ENCODE measurements at regions not wholly inside any gene's neighbourhood (a gene's known extent, or its start where the extent isn't known, plus 50 kb on each side); places are given as distances from the start of the nearest gene placed in this dataset.

GRCh38 chr2:18104595-18105224 is 226.2 kb downstream of the KCNS3 start:
- Histone ChIP-seq H3K27me3 (ENCODE audit: insufficient read depth, low read length) (peaks cover 10% of the 10 kb centered on the region; the same call in 1 of the 2 replicates), H3K36me3 (ENCODE audit: insufficient read depth, low read length) (no peaks in the 10 kb centered on the region), H2AFZ (ENCODE audit: low read length, unreplicated experiment) (no peak overlapping the region), H3K4me1 (ENCODE audit: control insufficient read depth, insufficient read depth, low read length, unreplicated experiment) (no peaks in the 10 kb centered on the region), H3K79me2 (ENCODE audit: control insufficient read depth, insufficient read depth, low read length, unreplicated experiment) (no peaks in the 10 kb centered on the region), H3K27ac (ENCODE audit: low read depth, low read length) (no peak overlapping the region), H3K4me3 (ENCODE audit: low read depth, low read length) (no peak overlapping the region)

- H2AFZ ChIP-seq (ENCODE audit: low read length, unreplicated experiment) = no peak overlapping the region
- no peaks in the 10 kb centered on the region for H3K36me3 ChIP-seq (ENCODE audit: insufficient read depth, low read length)
- H3K4me1 ChIP-seq (ENCODE audit: control insufficient read depth, insufficient read depth, low read length, unreplicated experiment) = no peaks in the 10 kb centered on the region
- H3K4me3 ChIP-seq (ENCODE audit: low read depth, low read length) = no peak overlapping the region
- H3K27ac ChIP-seq (ENCODE audit: low read depth, low read length) = no peak overlapping the region
- H3K79me2 ChIP-seq (ENCODE audit: control insufficient read depth, insufficient read depth, low read length, unreplicated experiment) = no peaks in the 10 kb centered on the region
- H3K27me3 ChIP-seq (ENCODE audit: insufficient read depth, low read length) = peaks cover 4% of the 10 kb centered on the region; the same call in 1 of the 2 replicates
Observed at GRCh38 chr2:18096836-18097405, 218.5 kb downstream of the KCNS3 start.

GRCh38 chr2:18094277-18094676 is 215.8 kb downstream of the KCNS3 start:
- Histone ChIP-seq H3K79me2 (ENCODE audit: control insufficient read depth, insufficient read depth, low read length, unreplicated experiment) (no peaks in the 10 kb centered on the region), H3K4me3 (ENCODE audit: low read depth, low read length) (no peak overlapping the region), H3K4me1 (ENCODE audit: control insufficient read depth, insufficient read depth, low read length, unreplicated experiment) (no peaks in the 10 kb centered on the region), H3K27me3 (ENCODE audit: insufficient read depth, low read length) (no peaks in the 10 kb centered on the region), H2AFZ (ENCODE audit: low read length, unreplicated experiment) (no peak overlapping the region), H3K36me3 (ENCODE audit: insufficient read depth, low read length) (no peaks in the 10 kb centered on the region), H3K27ac (ENCODE audit: low read depth, low read length) (no peak overlapping the region)

GRCh38 chr2:18093196-18093595 is 214.7 kb downstream of the KCNS3 start:
- Histone ChIP-seq H3K27ac (ENCODE audit: low read depth, low read length) (no peak overlapping the region), H3K79me2 (ENCODE audit: control insufficient read depth, insufficient read depth, low read length, unreplicated experiment) (no peaks in the 10 kb centered on the region), H3K36me3 (ENCODE audit: insufficient read depth, low read length) (no peaks in the 10 kb centered on the region), H3K27me3 (ENCODE audit: insufficient read depth, low read length) (no peaks in the 10 kb centered on the region), H3K4me3 (ENCODE audit: low read depth, low read length) (no peak overlapping the region), H2AFZ (ENCODE audit: low read length, unreplicated experiment) (no peak overlapping the region), H3K4me1 (ENCODE audit: control insufficient read depth, insufficient read depth, low read length, unreplicated experiment) (no peaks in the 10 kb centered on the region)

GRCh38 chr2:18092760-18093159 is 214.3 kb downstream of the KCNS3 start:
- Histone ChIP-seq H3K4me1 (ENCODE audit: control insufficient read depth, insufficient read depth, low read length, unreplicated experiment) (no peaks in the 10 kb centered on the region), H3K27ac (ENCODE audit: low read depth, low read length) (no peak overlapping the region), H3K27me3 (ENCODE audit: insufficient read depth, low read length) (no peaks in the 10 kb centered on the region), H3K79me2 (ENCODE audit: control insufficient read depth, insufficient read depth, low read length, unreplicated experiment) (no peaks in the 10 kb centered on the region), H2AFZ (ENCODE audit: low read length, unreplicated experiment) (no peak overlapping the region), H3K36me3 (ENCODE audit: insufficient read depth, low read length) (no peaks in the 10 kb centered on the region), H3K4me3 (ENCODE audit: low read depth, low read length) (no peak overlapping the region)

GRCh38 chr2:18085593-18085992 is 207.1 kb downstream of the KCNS3 start:
- H3K79me2 ChIP-seq (ENCODE audit: control insufficient read depth, insufficient read depth, low read length, unreplicated experiment) = no peaks in the 10 kb centered on the region
- H3K36me3 ChIP-seq (ENCODE audit: insufficient read depth, low read length) = no peaks in the 10 kb centered on the region
- no peak overlapping the region for H3K27ac ChIP-seq (ENCODE audit: low read depth, low read length)
- no peak overlapping the region for H3K4me3 ChIP-seq (ENCODE audit: low read depth, low read length)
- H3K4me1 ChIP-seq (ENCODE audit: control insufficient read depth, insufficient read depth, low read length, unreplicated experiment) = no peaks in the 10 kb centered on the region
- H3K27me3 ChIP-seq (ENCODE audit: insufficient read depth, low read length) = no peaks in the 10 kb centered on the region
- no peak overlapping the region for H2AFZ ChIP-seq (ENCODE audit: low read length, unreplicated experiment)

- Histone ChIP-seq H3K4me1 (ENCODE audit: control insufficient read depth, insufficient read depth, low read length, unreplicated experiment) (no peaks in the 10 kb centered on the region), H2AFZ (ENCODE audit: low read length, unreplicated experiment) (no peak overlapping the region), H3K4me3 (ENCODE audit: low read depth, low read length) (no peak overlapping the region), H3K27ac (ENCODE audit: low read depth, low read length) (no peak overlapping the region), H3K27me3 (ENCODE audit: insufficient read depth, low read length) (no peaks in the 10 kb centered on the region), H3K79me2 (ENCODE audit: control insufficient read depth, insufficient read depth, low read length, unreplicated experiment) (no peaks in the 10 kb centered on the region), H3K36me3 (ENCODE audit: insufficient read depth, low read length) (no peaks in the 10 kb centered on the region)
Observed at GRCh38 chr2:18084376-18084775, 205.9 kb downstream of the KCNS3 start.

- Histone ChIP-seq H3K27me3 (ENCODE audit: insufficient read depth, low read length) (no peaks in the 10 kb centered on the region), H3K4me1 (ENCODE audit: control insufficient read depth, insufficient read depth, low read length, unreplicated experiment) (no peaks in the 10 kb centered on the region), H2AFZ (ENCODE audit: low read length, unreplicated experiment) (no peak overlapping the region), H3K4me3 (ENCODE audit: low read depth, low read length) (no peak overlapping the region), H3K79me2 (ENCODE audit: control insufficient read depth, insufficient read depth, low read length, unreplicated experiment) (no peaks in the 10 kb centered on the region), H3K36me3 (ENCODE audit: insufficient read depth, low read length) (no peaks in the 10 kb centered on the region), H3K27ac (ENCODE audit: low read depth, low read length) (no peak overlapping the region)
Observed at GRCh38 chr2:18083806-18084205, 205.3 kb downstream of the KCNS3 start.

GRCh38 chr2:18078216-18078615 is 199.7 kb downstream of the KCNS3 start:
- no peak overlapping the region for H2AFZ ChIP-seq (ENCODE audit: low read length, unreplicated experiment)
- no peak overlapping the region for H3K27ac ChIP-seq (ENCODE audit: low read depth, low read length)
- no peaks in the 10 kb centered on the region for H3K79me2 ChIP-seq (ENCODE audit: control insufficient read depth, insufficient read depth, low read length, unreplicated experiment)
- H3K4me3 ChIP-seq (ENCODE audit: low read depth, low read length) = no peak overlapping the region
- no peaks in the 10 kb centered on the region for H3K27me3 ChIP-seq (ENCODE audit: insufficient read depth, low read length)
- H3K4me1 ChIP-seq (ENCODE audit: control insufficient read depth, insufficient read depth, low read length, unreplicated experiment) = no peaks in the 10 kb centered on the region
- no peaks in the 10 kb centered on the region for H3K36me3 ChIP-seq (ENCODE audit: insufficient read depth, low read length)

GRCh38 chr2:18077704-18078103 is 199.2 kb downstream of the KCNS3 start:
- H3K4me1 ChIP-seq (ENCODE audit: control insufficient read depth, insufficient read depth, low read length, unreplicated experiment) = no peaks in the 10 kb centered on the region

GRCh38 chr2:18077231-18077630 is 198.8 kb downstream of the KCNS3 start:
- H3K79me2 ChIP-seq (ENCODE audit: control insufficient read depth, insufficient read depth, low read length, unreplicated experiment) = no peaks in the 10 kb centered on the region
- no peaks in the 10 kb centered on the region for H3K27me3 ChIP-seq (ENCODE audit: insufficient read depth, low read length)
- no peak overlapping the region for H3K4me3 ChIP-seq (ENCODE audit: low read depth, low read length)
- H3K4me1 ChIP-seq (ENCODE audit: control insufficient read depth, insufficient read depth, low read length, unreplicated experiment) = no peaks in the 10 kb centered on the region
- no peak overlapping the region for H3K27ac ChIP-seq (ENCODE audit: low read depth, low read length)
- no peak overlapping the region for H2AFZ ChIP-seq (ENCODE audit: low read length, unreplicated experiment)
- H3K36me3 ChIP-seq (ENCODE audit: insufficient read depth, low read length) = no peaks in the 10 kb centered on the region

More at GRCh38 chr2:18077704-18078103, 199.2 kb downstream of the KCNS3 start:
- Histone ChIP-seq H3K36me3 (ENCODE audit: insufficient read depth, low read length) (no peaks in the 10 kb centered on the region), H3K27me3 (ENCODE audit: insufficient read depth, low read length) (no peaks in the 10 kb centered on the region), H3K27ac (ENCODE audit: low read depth, low read length) (no peak overlapping the region), H3K4me3 (ENCODE audit: low read depth, low read length) (no peak overlapping the region), H3K79me2 (ENCODE audit: control insufficient read depth, insufficient read depth, low read length, unreplicated experiment) (no peaks in the 10 kb centered on the region), H2AFZ (ENCODE audit: low read length, unreplicated experiment) (no peak overlapping the region)
